ENCODE measurements at regions not wholly inside any gene's neighbourhood (a gene's known extent, or its start where the extent isn't known, plus 50 kb on each side); places are given as distances from the start of the nearest gene placed in this dataset.

GRCh38 chr14:38145142-38145541, 62.6 kb upstream of the SSTR1 start:
- no peak for TF ChIP-seq EP300 (IDR thresholded peaks at IDR 0.05)
- no peak for TF ChIP-seq CTCF (IDR thresholded peaks at IDR 0.05)
- no peak for TF ChIP-seq POLR2A (IDR thresholded peaks at IDR 0.05)
- no peak for TF ChIP-seq POLR2AphosphoS5 (IDR thresholded peaks at IDR 0.05)
